ENCODE measurements at regions not wholly inside any gene's neighbourhood (a gene's known extent, or its start where the extent isn't known, plus 50 kb on each side); places are given as distances from the start of the nearest gene placed in this dataset.

- TF ChIP-seq FOXM1 (IDR thresholded peaks at IDR 0.05; ENCODE audit: borderline replicate concordance, low read depth), result no peak
- TF ChIP-seq EGR1 (IDR thresholded peaks at IDR 0.05), result no peak
- no peak for TF ChIP-seq USF1 (IDR thresholded peaks at IDR 0.05)
- TF ChIP-seq YY1 (IDR thresholded peaks at IDR 0.05; ENCODE audit: low read depth), result no peak
- TF ChIP-seq CEBPB (IDR thresholded peaks at IDR 0.05), result no peak
Measured at GRCh38 chr10:45202242-45202641, 113.2 kb downstream of the OR13A1 start.

- TF ChIP-seq RAD21 (IDR thresholded peaks at IDR 0.05; ENCODE audit: low read depth) (no peak), TCF12 (IDR thresholded peaks at IDR 0.05; ENCODE audit: low read depth) (no peak), FOXM1 (IDR thresholded peaks at IDR 0.05; ENCODE audit: borderline replicate concordance, low read depth) (no peak), YY1 (IDR thresholded peaks at IDR 0.05; ENCODE audit: low read depth) (no peak), USF1 (IDR thresholded peaks at IDR 0.05) (no peak), REST (IDR thresholded peaks at IDR 0.05; ENCODE audit: low read depth) (no peak), NFIC (IDR thresholded peaks at IDR 0.05) (no peak), EGR1 (IDR thresholded peaks at IDR 0.05) (no peak), TAF1 (IDR thresholded peaks at IDR 0.05; ENCODE audit: low read depth) (no peak), CREB1 (IDR thresholded peaks at IDR 0.05; ENCODE audit: low read depth) (no peak), EP300 (IDR thresholded peaks at IDR 0.05; ENCODE audit: borderline replicate concordance) (no peak), CEBPB (IDR thresholded peaks at IDR 0.05) (no peak), TEAD4 (IDR thresholded peaks at IDR 0.05) (no peak), ZBTB7A (IDR thresholded peaks at IDR 0.05; ENCODE audit: low read depth) (no peak), MAX (IDR thresholded peaks at IDR 0.05) (no peak)
Measured at GRCh38 chr10:45204954-45205775, 110.2 kb downstream of the OR13A1 start.

GRCh38 chr10:45209888-45210287 is 105.5 kb downstream of the OR13A1 start:
- TF ChIP-seq REST (IDR thresholded peaks at IDR 0.05; ENCODE audit: low read depth) (no peak), TEAD4 (IDR thresholded peaks at IDR 0.05) (no peak), TCF12 (IDR thresholded peaks at IDR 0.05; ENCODE audit: low read depth) (no peak), CEBPB (IDR thresholded peaks at IDR 0.05) (no peak), EP300 (IDR thresholded peaks at IDR 0.05; ENCODE audit: borderline replicate concordance) (no peak), YY1 (IDR thresholded peaks at IDR 0.05; ENCODE audit: low read depth) (no peak), MAX (IDR thresholded peaks at IDR 0.05) (no peak), RAD21 (IDR thresholded peaks at IDR 0.05; ENCODE audit: low read depth) (no peak), FOXM1 (IDR thresholded peaks at IDR 0.05; ENCODE audit: borderline replicate concordance, low read depth) (no peak), NFIC (IDR thresholded peaks at IDR 0.05) (no peak), ZBTB7A (IDR thresholded peaks at IDR 0.05; ENCODE audit: low read depth) (no peak), EGR1 (IDR thresholded peaks at IDR 0.05) (no peak), USF1 (IDR thresholded peaks at IDR 0.05) (no peak), TAF1 (IDR thresholded peaks at IDR 0.05; ENCODE audit: low read depth) (no peak)

- TF ChIP-seq NFIC (IDR thresholded peaks at IDR 0.05), result no peak
- TF ChIP-seq EP300 (IDR thresholded peaks at IDR 0.05; ENCODE audit: borderline replicate concordance), result no peak
- no peak for TF ChIP-seq TEAD4 (IDR thresholded peaks at IDR 0.05)
Measured at GRCh38 chr10:45211576-45211975, 103.8 kb downstream of the OR13A1 start.

- TF ChIP-seq RAD21 (IDR thresholded peaks at IDR 0.05; ENCODE audit: low read depth) (no peak), USF1 (IDR thresholded peaks at IDR 0.05) (no peak), REST (IDR thresholded peaks at IDR 0.05; ENCODE audit: low read depth) (no peak), CEBPB (IDR thresholded peaks at IDR 0.05) (no peak), NFIC (IDR thresholded peaks at IDR 0.05) (no peak), TEAD4 (IDR thresholded peaks at IDR 0.05) (no peak), TCF12 (IDR thresholded peaks at IDR 0.05; ENCODE audit: low read depth) (no peak), CREB1 (IDR thresholded peaks at IDR 0.05; ENCODE audit: low read depth) (no peak), MAX (IDR thresholded peaks at IDR 0.05) (no peak), YY1 (IDR thresholded peaks at IDR 0.05; ENCODE audit: low read depth) (no peak), FOXM1 (IDR thresholded peaks at IDR 0.05; ENCODE audit: borderline replicate concordance, low read depth) (no peak), EGR1 (IDR thresholded peaks at IDR 0.05) (no peak), ZBTB7A (IDR thresholded peaks at IDR 0.05; ENCODE audit: low read depth) (no peak), EP300 (IDR thresholded peaks at IDR 0.05; ENCODE audit: borderline replicate concordance) (no peak), TAF1 (IDR thresholded peaks at IDR 0.05; ENCODE audit: low read depth) (no peak)
Measured at GRCh38 chr10:45219416-45219815, 96.0 kb downstream of the OR13A1 start.

All from Ishikawa (cell line).